ENCODE measurements at regions not wholly inside any gene's neighbourhood (a gene's known extent, or its start where the extent isn't known, plus 50 kb on each side); places are given as distances from the start of the nearest gene placed in this dataset.

DNA sequence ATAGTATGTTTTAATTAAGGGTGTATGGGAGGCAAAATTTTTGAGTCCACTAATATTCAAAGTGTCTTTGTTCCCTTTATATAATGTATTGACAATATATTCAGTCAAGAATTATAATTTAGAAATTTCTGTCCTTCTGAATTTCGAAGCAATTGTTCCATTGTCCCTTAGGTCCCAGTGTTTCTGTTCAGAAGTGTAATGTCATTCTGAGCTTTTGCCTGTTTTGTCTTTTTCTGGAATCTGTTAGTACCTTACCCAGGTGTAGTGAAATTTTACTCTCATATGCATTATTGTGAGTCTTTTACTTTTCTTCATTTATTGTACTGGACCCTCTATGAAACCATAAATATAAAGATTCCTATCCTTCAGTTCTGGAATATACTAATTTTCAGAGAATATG lies 505.7 kb upstream of the KIF2B start:
- H3K27me3 ChIP-seq (ENCODE audit: insufficient read depth): no peaks in the 10 kb centered on the region
- H3K4me3 ChIP-seq: no peak overlapping the region
- no peak overlapping the region for H3K4me2 ChIP-seq
- no peak overlapping the region for H2AFZ ChIP-seq
- Mint-ChIP-seq H3K27me3 (ENCODE audit: insufficient read depth, low read depth, poor library complexity) (no peaks in the 10 kb centered on the region), H3K4me1 (no peaks in the 10 kb centered on the region), H3K36me3 (ENCODE audit: low read depth) (peaks cover 11% of the 10 kb centered on the region; the same call in 2 of the 3 replicates), H3K4me3 (no peak overlapping the region), H3K9me3 (peaks cover 10% of the 10 kb centered on the region), H3K27ac (no peak overlapping the region)
- ATAC-seq (no peak), DNase-seq (ENCODE audit: low spot score) (no peak)
- H3K36me3 ChIP-seq (ENCODE audit: insufficient read depth): no peaks in the 10 kb centered on the region
- TF ChIP-seq EZH2phosphoT487 (IDR thresholded peaks at IDR 0.05; ENCODE audit: unreplicated experiment): no peak
- TF ChIP-seq, protein P1, sequence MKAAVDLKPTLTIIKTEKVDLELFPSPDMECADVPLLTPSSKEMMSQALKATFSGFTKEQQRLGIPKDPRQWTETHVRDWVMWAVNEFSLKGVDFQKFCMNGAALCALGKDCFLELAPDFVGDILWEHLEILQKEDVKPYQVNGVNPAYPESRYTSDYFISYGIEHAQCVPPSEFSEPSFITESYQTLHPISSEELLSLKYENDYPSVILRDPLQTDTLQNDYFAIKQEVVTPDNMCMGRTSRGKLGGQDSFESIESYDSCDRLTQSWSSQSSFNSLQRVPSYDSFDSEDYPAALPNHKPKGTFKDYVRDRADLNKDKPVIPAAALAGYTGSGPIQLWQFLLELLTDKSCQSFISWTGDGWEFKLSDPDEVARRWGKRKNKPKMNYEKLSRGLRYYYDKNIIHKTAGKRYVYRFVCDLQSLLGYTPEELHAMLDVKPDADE (IDR thresholded peaks at IDR 0.05): no peak
- TF ChIP-seq EZH2 (IDR thresholded peaks at IDR 0.05; ENCODE audit: low read depth, unreplicated experiment): no peak
- no peak for TF ChIP-seq JUNB (IDR thresholded peaks at IDR 0.05; ENCODE audit: unreplicated experiment)
- no peak for TF ChIP-seq NANOG (IDR thresholded peaks at IDR 0.05; ENCODE audit: borderline replicate concordance)
- TF ChIP-seq STAT1 (IDR thresholded peaks at IDR 0.05; ENCODE audit: unreplicated experiment): no peak
- TF ChIP-seq, protein P2, sequence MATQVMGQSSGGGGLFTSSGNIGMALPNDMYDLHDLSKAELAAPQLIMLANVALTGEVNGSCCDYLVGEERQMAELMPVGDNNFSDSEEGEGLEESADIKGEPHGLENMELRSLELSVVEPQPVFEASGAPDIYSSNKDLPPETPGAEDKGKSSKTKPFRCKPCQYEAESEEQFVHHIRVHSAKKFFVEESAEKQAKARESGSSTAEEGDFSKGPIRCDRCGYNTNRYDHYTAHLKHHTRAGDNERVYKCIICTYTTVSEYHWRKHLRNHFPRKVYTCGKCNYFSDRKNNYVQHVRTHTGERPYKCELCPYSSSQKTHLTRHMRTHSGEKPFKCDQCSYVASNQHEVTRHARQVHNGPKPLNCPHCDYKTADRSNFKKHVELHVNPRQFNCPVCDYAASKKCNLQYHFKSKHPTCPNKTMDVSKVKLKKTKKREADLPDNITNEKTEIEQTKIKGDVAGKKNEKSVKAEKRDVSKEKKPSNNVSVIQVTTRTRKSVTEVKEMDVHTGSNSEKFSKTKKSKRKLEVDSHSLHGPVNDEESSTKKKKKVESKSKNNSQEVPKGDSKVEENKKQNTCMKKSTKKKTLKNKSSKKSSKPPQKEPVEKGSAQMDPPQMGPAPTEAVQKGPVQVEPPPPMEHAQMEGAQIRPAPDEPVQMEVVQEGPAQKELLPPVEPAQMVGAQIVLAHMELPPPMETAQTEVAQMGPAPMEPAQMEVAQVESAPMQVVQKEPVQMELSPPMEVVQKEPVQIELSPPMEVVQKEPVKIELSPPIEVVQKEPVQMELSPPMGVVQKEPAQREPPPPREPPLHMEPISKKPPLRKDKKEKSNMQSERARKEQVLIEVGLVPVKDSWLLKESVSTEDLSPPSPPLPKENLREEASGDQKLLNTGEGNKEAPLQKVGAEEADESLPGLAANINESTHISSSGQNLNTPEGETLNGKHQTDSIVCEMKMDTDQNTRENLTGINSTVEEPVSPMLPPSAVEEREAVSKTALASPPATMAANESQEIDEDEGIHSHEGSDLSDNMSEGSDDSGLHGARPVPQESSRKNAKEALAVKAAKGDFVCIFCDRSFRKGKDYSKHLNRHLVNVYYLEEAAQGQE (IDR thresholded peaks at IDR 0.05; ENCODE audit: unreplicated experiment): no peak
- H4K20me1 ChIP-seq (replicated peaks; ENCODE audit: insufficient read depth): no peaks in the 10 kb centered on the region
- H3K4me1 ChIP-seq (ENCODE audit: insufficient read depth): no peaks in the 10 kb centered on the region
- no peaks in the 10 kb centered on the region for H3F3A ChIP-seq (replicated peaks; ENCODE audit: low read depth)
- H3K79me2 ChIP-seq (replicated peaks; ENCODE audit: insufficient read depth): no peaks in the 10 kb centered on the region
- no peaks in the 10 kb centered on the region for H3K9me2 ChIP-seq (ENCODE audit: insufficient read depth)
- H3K27ac ChIP-seq (ENCODE audit: low read depth): no peak overlapping the region

GRCh38 chr17:53316073-53316472 lies 506.7 kb upstream of the KIF2B start:
- Mint-ChIP-seq H3K4me1 (no peaks in the 10 kb centered on the region), H3K36me3 (ENCODE audit: low read depth) (peaks cover 11% of the 10 kb centered on the region; the same call in 2 of the 3 replicates), H3K9me3 (peaks cover 10% of the 10 kb centered on the region), H3K27me3 (ENCODE audit: insufficient read depth, low read depth, poor library complexity) (no peaks in the 10 kb centered on the region), H3K4me3 (no peak overlapping the region), H3K27ac (no peak overlapping the region)
- H3K27me3 ChIP-seq (ENCODE audit: insufficient read depth): no peaks in the 10 kb centered on the region
- no peak overlapping the region for H3K27ac ChIP-seq (ENCODE audit: low read depth)
- DNase-seq (ENCODE audit: low spot score) (no peak), ATAC-seq (no peak)
- no peak overlapping the region for H2AFZ ChIP-seq
- no peak for TF ChIP-seq EZH2 (IDR thresholded peaks at IDR 0.05; ENCODE audit: low read depth, unreplicated experiment)
- TF ChIP-seq JUNB (IDR thresholded peaks at IDR 0.05; ENCODE audit: unreplicated experiment): no peak
- no peak for TF ChIP-seq CREB1 (CRISPR knock-in tag; IDR thresholded peaks at IDR 0.05; ENCODE audit: low read depth)
- TF ChIP-seq, protein P1 (IDR thresholded peaks at IDR 0.05): no peak
- TF ChIP-seq CTCF (conservative IDR thresholded peaks at IDR 0.05; ENCODE audit: low read depth in 2 of 2): no peak
- TF ChIP-seq STAT1 (IDR thresholded peaks at IDR 0.05; ENCODE audit: unreplicated experiment): no peak
- no peaks in the 10 kb centered on the region for H3K79me2 ChIP-seq (replicated peaks; ENCODE audit: insufficient read depth)
- no peaks in the 10 kb centered on the region for H3K4me1 ChIP-seq (ENCODE audit: insufficient read depth)
- H3F3A ChIP-seq (replicated peaks; ENCODE audit: low read depth): no peaks in the 10 kb centered on the region
- H3K4me3 ChIP-seq: no peak overlapping the region
- no peak overlapping the region for H3K4me2 ChIP-seq
- H3K9me2 ChIP-seq (ENCODE audit: insufficient read depth): no peaks in the 10 kb centered on the region
- H3K36me3 ChIP-seq (ENCODE audit: insufficient read depth): no peaks in the 10 kb centered on the region
- H4K20me1 ChIP-seq (replicated peaks; ENCODE audit: insufficient read depth): no peaks in the 10 kb centered on the region

Data from GM23338 (cell line).